ENCODE measurements at regions not wholly inside any gene's neighbourhood (a gene's known extent, or its start where the extent isn't known, plus 50 kb on each side); places are given as distances from the start of the nearest gene placed in this dataset.

DNA sequence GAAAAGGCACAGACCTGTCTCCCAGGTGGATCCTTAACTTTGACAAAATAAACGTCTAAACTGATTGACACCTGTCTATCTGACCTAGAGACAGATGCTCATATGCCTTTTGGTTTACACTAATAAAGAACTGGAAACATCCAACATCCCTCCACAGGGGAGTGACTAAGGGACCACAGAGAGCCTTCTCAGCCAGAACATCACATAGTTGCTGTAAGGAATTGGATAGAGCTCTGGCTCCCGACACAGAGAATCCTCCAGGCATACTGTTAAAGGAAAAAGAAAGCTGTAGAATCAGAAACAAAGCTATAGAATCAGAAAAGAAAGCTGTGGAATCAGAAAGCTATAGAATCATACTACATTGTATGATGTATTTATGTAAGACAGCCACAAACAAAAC, 258.8 kb downstream of the STK31 start:
- TF ChIP-seq, protein P1, sequence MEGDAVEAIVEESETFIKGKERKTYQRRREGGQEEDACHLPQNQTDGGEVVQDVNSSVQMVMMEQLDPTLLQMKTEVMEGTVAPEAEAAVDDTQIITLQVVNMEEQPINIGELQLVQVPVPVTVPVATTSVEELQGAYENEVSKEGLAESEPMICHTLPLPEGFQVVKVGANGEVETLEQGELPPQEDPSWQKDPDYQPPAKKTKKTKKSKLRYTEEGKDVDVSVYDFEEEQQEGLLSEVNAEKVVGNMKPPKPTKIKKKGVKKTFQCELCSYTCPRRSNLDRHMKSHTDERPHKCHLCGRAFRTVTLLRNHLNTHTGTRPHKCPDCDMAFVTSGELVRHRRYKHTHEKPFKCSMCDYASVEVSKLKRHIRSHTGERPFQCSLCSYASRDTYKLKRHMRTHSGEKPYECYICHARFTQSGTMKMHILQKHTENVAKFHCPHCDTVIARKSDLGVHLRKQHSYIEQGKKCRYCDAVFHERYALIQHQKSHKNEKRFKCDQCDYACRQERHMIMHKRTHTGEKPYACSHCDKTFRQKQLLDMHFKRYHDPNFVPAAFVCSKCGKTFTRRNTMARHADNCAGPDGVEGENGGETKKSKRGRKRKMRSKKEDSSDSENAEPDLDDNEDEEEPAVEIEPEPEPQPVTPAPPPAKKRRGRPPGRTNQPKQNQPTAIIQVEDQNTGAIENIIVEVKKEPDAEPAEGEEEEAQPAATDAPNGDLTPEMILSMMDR (IDR thresholded peaks at IDR 0.05; ENCODE audit: extremely low read depth, low read depth, low read length), result no peak
- Histone ChIP-seq H3K27ac (ENCODE audit: low read depth, low read length) (no peak overlapping the region), H3K27me3 (ENCODE audit: insufficient read depth, low read length) (no peaks in the 10 kb centered on the region), H3K79me2 (ENCODE audit: insufficient read depth, low read length) (no peaks in the 10 kb centered on the region), H4K20me1 (ENCODE audit: insufficient read depth, low read length) (no peaks in the 10 kb centered on the region), H3K36me3 (ENCODE audit: insufficient read depth, low read length) (no peaks in the 10 kb centered on the region), H2AFZ (ENCODE audit: low read length) (no peak overlapping the region), H3K9me3 (ENCODE audit: low read depth, low read length) (no peaks in the 10 kb centered on the region), H3K4me1 (ENCODE audit: insufficient read depth, low read length) (no peaks in the 10 kb centered on the region), H3K4me2 (ENCODE audit: insufficient read depth, low read length) (no peak overlapping the region), H3K4me3 (ENCODE audit: insufficient read depth, low read length) (no peak overlapping the region)
- no peak for DNase-seq (ENCODE audit: insufficient read length, low spot score, missing footprints)

DNA sequence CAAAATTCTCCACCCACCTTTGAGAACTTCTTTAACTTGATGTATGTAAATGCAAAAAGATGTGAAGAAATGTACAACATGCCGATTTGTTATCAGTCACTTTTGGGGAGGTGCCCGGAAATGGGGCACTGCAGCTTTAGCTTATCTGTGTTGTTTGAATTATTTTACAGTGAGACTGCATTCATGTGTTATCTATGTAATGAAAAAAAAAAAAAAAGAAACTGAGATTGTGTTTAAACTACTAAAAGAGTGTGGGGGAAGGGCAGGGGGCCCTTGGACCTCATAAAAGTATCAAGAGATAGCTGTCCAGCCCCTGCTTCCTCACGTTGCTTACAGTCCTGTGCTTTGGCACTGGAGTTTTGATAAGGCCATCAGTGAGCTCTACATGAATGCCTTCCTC, 259.4 kb downstream of the STK31 start:
- no peaks in the 10 kb centered on the region for H3K36me3 ChIP-seq (ENCODE audit: insufficient read depth, low read length)
- no peak overlapping the region for H3K27ac ChIP-seq (ENCODE audit: low read depth, low read length)
- H3K4me3 ChIP-seq (ENCODE audit: insufficient read depth, low read length), result no peak overlapping the region
- no peak overlapping the region for H2AFZ ChIP-seq (ENCODE audit: low read length)
- TF ChIP-seq, protein P1 (IDR thresholded peaks at IDR 0.05; ENCODE audit: extremely low read depth, low read depth, low read length), result no peak
- H3K27me3 ChIP-seq (ENCODE audit: insufficient read depth, low read length), result no peaks in the 10 kb centered on the region
- H3K9me3 ChIP-seq (ENCODE audit: low read depth, low read length), result no peaks in the 10 kb centered on the region
- no peaks in the 10 kb centered on the region for H3K4me1 ChIP-seq (ENCODE audit: insufficient read depth, low read length)
- no peaks in the 10 kb centered on the region for H3K79me2 ChIP-seq (ENCODE audit: insufficient read depth, low read length)
- no peak for DNase-seq (ENCODE audit: insufficient read length, low spot score, missing footprints)
- H4K20me1 ChIP-seq (ENCODE audit: insufficient read depth, low read length), result no peaks in the 10 kb centered on the region
- no peak overlapping the region for H3K4me2 ChIP-seq (ENCODE audit: insufficient read depth, low read length)

DNA sequence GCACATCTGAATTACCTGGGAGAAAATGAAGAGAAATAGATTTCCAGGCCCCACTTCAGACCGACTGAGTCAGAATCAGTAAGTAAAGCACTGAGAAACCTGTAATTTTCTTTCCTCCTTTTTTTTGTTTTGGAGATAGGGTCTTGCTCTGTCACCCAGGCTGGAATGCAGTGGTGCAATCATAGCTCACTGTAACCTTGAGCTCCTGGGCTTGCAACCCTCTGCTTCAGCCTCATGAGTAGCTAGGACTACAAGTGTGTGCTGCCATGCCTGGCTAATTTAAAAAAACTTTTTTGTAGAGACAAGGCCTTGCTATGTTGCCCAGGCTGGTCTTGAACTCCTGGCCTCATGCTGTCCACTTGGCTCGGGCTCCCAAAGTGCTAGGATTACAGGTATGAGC, 260.2 kb downstream of the STK31 start:
- H3K27ac ChIP-seq (ENCODE audit: low read depth, low read length), result no peak overlapping the region
- TF ChIP-seq, protein P1 (IDR thresholded peaks at IDR 0.05; ENCODE audit: extremely low read depth, low read depth, low read length), result no peak
- no peak overlapping the region for H2AFZ ChIP-seq (ENCODE audit: low read length)
- no peaks in the 10 kb centered on the region for H4K20me1 ChIP-seq (ENCODE audit: insufficient read depth, low read length)
- H3K79me2 ChIP-seq (ENCODE audit: insufficient read depth, low read length), result no peaks in the 10 kb centered on the region
- H3K4me2 ChIP-seq (ENCODE audit: insufficient read depth, low read length), result no peak overlapping the region
- no peaks in the 10 kb centered on the region for H3K4me1 ChIP-seq (ENCODE audit: insufficient read depth, low read length)
- no peak for DNase-seq (ENCODE audit: insufficient read length, low spot score, missing footprints)
- H3K9me3 ChIP-seq (ENCODE audit: low read depth, low read length), result no peaks in the 10 kb centered on the region
- H3K4me3 ChIP-seq (ENCODE audit: insufficient read depth, low read length), result no peak overlapping the region
- no peaks in the 10 kb centered on the region for H3K36me3 ChIP-seq (ENCODE audit: insufficient read depth, low read length)
- no peaks in the 10 kb centered on the region for H3K27me3 ChIP-seq (ENCODE audit: insufficient read depth, low read length)

DNA sequence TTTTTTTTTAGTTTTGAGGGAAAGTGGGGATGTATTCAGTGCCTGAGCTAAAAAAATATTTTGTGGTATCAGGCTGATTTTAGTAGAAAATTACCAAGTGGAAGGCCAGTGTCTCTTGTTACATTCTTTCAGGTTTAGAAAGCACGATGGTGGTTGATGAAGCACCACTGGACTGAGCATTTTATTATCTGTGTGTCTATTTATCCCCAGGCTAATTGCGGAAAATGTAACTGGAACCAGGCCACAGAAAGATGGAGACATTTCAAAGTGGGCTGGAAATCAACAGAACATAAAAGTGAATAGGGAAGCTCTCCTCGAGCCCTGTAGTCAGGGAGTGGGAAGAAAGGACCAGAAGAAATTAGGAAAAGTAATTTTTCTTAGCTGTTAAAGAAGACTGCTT, 261.0 kb downstream of the STK31 start:
- Histone ChIP-seq H3K9me3 (ENCODE audit: low read depth, low read length) (no peaks in the 10 kb centered on the region), H4K20me1 (ENCODE audit: insufficient read depth, low read length) (no peaks in the 10 kb centered on the region), H2AFZ (ENCODE audit: low read length) (no peak overlapping the region), H3K27me3 (ENCODE audit: insufficient read depth, low read length) (no peaks in the 10 kb centered on the region), H3K4me1 (ENCODE audit: insufficient read depth, low read length) (no peaks in the 10 kb centered on the region), H3K4me2 (ENCODE audit: insufficient read depth, low read length) (no peak overlapping the region), H3K36me3 (ENCODE audit: insufficient read depth, low read length) (no peaks in the 10 kb centered on the region), H3K79me2 (ENCODE audit: insufficient read depth, low read length) (no peaks in the 10 kb centered on the region), H3K27ac (ENCODE audit: low read depth, low read length) (no peak overlapping the region), H3K4me3 (ENCODE audit: insufficient read depth, low read length) (no peak overlapping the region)
- TF ChIP-seq, protein P1 (IDR thresholded peaks at IDR 0.05; ENCODE audit: extremely low read depth, low read depth, low read length), result no peak
- DNase-seq (ENCODE audit: insufficient read length, low spot score, missing footprints), result no peak
